ENCODE measurements at regions not wholly inside any gene's neighbourhood (a gene's known extent, or its start where the extent isn't known, plus 50 kb on each side); places are given as distances from the start of the nearest gene placed in this dataset.

GRCh38 chr4:58144721-58145120 is 1034.5 kb upstream of the IGFBP7 start:
- Mint-ChIP-seq H3K27ac (ENCODE audit: unreplicated experiment) (no peak overlapping the region), H3K4me1 (ENCODE audit: low read depth, unreplicated experiment) (no peaks in the 10 kb centered on the region), H3K9me3 (ENCODE audit: unreplicated experiment) (no peaks in the 10 kb centered on the region), H3K36me3 (ENCODE audit: insufficient read depth, unreplicated experiment) (no peaks in the 10 kb centered on the region), H3K4me3 (ENCODE audit: unreplicated experiment) (no peak overlapping the region), H3K27me3 (ENCODE audit: insufficient read depth, unreplicated experiment) (peaks cover 3% of the 10 kb centered on the region)
- DNase-seq: no peak
- H3K9me3 ChIP-seq: no peaks in the 10 kb centered on the region
- no TSS peak for BruUV-seq (replicated peaks)
- ChIA-PET CTCF (no interaction called here), POLR2A (no interaction called here)
- no peaks in the 10 kb centered on the region for H3K4me1 ChIP-seq
- no peak overlapping the region for H3K4me3 ChIP-seq (ENCODE audit: low read depth, low read length)
- no peaks in the 10 kb centered on the region for H3K27me3 ChIP-seq (replicated peaks; ENCODE audit: control insufficient read depth, insufficient read depth, low read length)
- H3K36me3 ChIP-seq (ENCODE audit: control insufficient read depth, insufficient read depth, low read length): no peaks in the 10 kb centered on the region
- TF ChIP-seq CTCF (IDR thresholded peaks at IDR 0.05; ENCODE audit: insufficient read depth in 1 of 2, low read depth in 1 of 2, low read length in 1 of 2, severe bottlenecking in 1 of 2, unreplicated experiment in 1 of 2): no peak
- intact Hi-C loops (cut with micrococcal nuclease; ENCODE audit: unreplicated experiment): no loop called here

DNA sequence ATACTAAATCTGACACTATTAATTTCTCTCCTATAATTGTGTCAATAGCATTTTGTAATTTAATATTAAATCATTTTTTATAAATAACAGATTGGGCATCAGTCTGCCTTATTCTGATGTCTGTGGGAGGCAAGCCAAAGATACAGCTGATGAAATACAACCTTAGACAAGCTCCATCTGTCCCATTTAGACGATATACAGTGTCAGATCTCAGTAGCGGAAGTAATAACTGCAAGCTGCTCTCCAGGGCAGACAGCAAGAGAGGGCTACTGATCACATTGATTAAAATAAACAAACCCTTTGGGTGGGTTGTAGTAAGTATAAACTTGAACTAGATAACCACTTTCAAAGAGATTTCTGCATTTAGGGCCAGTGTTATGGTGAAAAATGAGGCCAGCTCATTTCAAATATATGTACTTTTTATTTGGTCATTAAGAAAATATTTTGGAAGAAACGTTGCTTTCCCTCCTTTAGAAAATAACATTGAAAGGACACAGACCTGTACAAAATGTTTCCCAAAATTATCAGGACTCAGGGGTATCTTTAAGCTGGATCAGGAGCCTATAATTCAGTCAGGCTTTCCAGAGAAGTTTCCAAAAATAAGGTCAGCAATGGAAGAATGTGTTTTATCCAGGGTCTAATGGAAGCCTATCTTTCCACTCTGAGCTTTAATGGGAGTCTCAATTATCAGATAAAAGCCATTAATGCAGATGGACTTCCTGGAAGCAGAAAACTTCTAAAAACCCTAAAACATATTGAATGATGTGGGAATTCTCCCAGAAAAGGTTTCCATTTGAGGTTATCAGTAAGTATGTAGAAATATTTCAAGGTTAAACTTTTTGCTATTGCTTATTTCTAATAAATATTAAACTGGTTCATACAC is 1028.8 kb upstream of the IGFBP7 start:
- no peaks in the 10 kb centered on the region for H3K27me3 ChIP-seq (replicated peaks; ENCODE audit: control insufficient read depth, insufficient read depth, low read length)
- peaks cover 3% of the 10 kb centered on the region for H3K27me3 Mint-ChIP-seq (ENCODE audit: insufficient read depth, unreplicated experiment)
- H3K27ac Mint-ChIP-seq (ENCODE audit: unreplicated experiment): no peak overlapping the region
- H3K36me3 ChIP-seq (ENCODE audit: control insufficient read depth, insufficient read depth, low read length): no peaks in the 10 kb centered on the region
- H3K4me3 ChIP-seq (ENCODE audit: low read depth, low read length): no peak overlapping the region
- H3K36me3 Mint-ChIP-seq (ENCODE audit: insufficient read depth, unreplicated experiment): no peaks in the 10 kb centered on the region
- DNase-seq: no peak
- no peaks in the 10 kb centered on the region for H3K4me1 ChIP-seq
- ChIA-PET CTCF (interaction anchor here (0.9 kb wide), 1 partner anchor 309 kb away, joined by 3 read pairs; no protein-coding TSS in a partner anchor), POLR2A (no interaction called here)
- H3K4me1 Mint-ChIP-seq (ENCODE audit: low read depth, unreplicated experiment): no peaks in the 10 kb centered on the region
- no peaks in the 10 kb centered on the region for H3K9me3 Mint-ChIP-seq (ENCODE audit: unreplicated experiment)
- no peaks in the 10 kb centered on the region for H3K9me3 ChIP-seq
- BruUV-seq (replicated peaks): no TSS peak
- TF ChIP-seq CTCF (IDR thresholded peaks at IDR 0.05; ENCODE audit: insufficient read depth in 1 of 2, low read depth in 1 of 2, low read length in 1 of 2, severe bottlenecking in 1 of 2, unreplicated experiment in 1 of 2): no peak
- intact Hi-C loops (cut with micrococcal nuclease; ENCODE audit: unreplicated experiment): no loop called here
- no peak overlapping the region for H3K4me3 Mint-ChIP-seq (ENCODE audit: unreplicated experiment)

DNA sequence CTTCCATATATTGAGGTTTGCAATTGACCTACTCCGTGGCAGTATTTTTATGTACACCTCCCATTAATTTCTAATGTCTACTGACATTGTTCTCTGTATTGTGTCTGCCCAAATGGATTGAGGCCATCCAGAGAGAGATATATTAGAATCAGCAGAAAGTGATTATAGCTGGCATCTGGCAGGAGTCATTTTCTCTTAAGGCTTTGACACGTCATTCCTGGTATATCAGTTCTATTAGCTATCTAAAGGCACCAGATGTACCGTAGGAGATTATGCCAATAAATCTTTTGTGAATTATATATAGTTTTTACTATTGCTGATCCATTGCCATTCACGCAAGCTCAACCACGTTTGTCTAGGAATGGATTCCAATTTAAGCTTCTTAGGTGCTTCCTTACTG is 1026.4 kb upstream of the IGFBP7 start:
- Histone ChIP-seq H3K4me3 (ENCODE audit: low read depth, low read length) (no peak overlapping the region), H3K4me1 (no peaks in the 10 kb centered on the region), H3K36me3 (ENCODE audit: control insufficient read depth, insufficient read depth, low read length) (no peaks in the 10 kb centered on the region), H3K9me3 (no peaks in the 10 kb centered on the region), H3K27me3 (replicated peaks; ENCODE audit: control insufficient read depth, insufficient read depth, low read length) (no peaks in the 10 kb centered on the region)
- CTCF ChIA-PET: no interaction called here
- Mint-ChIP-seq H3K9me3 (ENCODE audit: unreplicated experiment) (no peaks in the 10 kb centered on the region), H3K4me3 (ENCODE audit: unreplicated experiment) (no peak overlapping the region), H3K4me1 (ENCODE audit: low read depth, unreplicated experiment) (no peaks in the 10 kb centered on the region), H3K27ac (ENCODE audit: unreplicated experiment) (no peak overlapping the region), H3K36me3 (ENCODE audit: insufficient read depth, unreplicated experiment) (no peaks in the 10 kb centered on the region), H3K27me3 (ENCODE audit: insufficient read depth, unreplicated experiment) (no peaks in the 10 kb centered on the region)
- TF ChIP-seq CTCF (IDR thresholded peaks at IDR 0.05; ENCODE audit: insufficient read depth in 1 of 2, low read depth in 1 of 2, low read length in 1 of 2, severe bottlenecking in 1 of 2, unreplicated experiment in 1 of 2): no peak
- intact Hi-C loops (cut with micrococcal nuclease; ENCODE audit: unreplicated experiment): no loop called here
- POLR2A ChIA-PET: no interaction called here
- BruUV-seq (replicated peaks): no TSS peak
- no peak for DNase-seq

All from Caco-2 (cell line).